Activated naive CD4-positive, alpha-beta T cell treated with anti-CD3 and anti-CD28 coated beads, Interleukin-2, amount 10 ng/mL, durations not matched to agents 7 days and 5 days (primary cell): ENCODE measurements at regions not wholly inside any gene's neighbourhood (a gene's known extent, or its start where the extent isn't known, plus 50 kb on each side); places are given as distances from the start of the nearest gene placed in this dataset.
"Not testable (repeated sequence)": the region's sequence is repeated elsewhere in the genome, so short reads cannot be mapped to it uniquely, and the experiment has no call there.

ENCODE experiments used
- CTCF ChIA-PET: fragments of 350-600 bp; sonication (Branson Sonifier 250); formaldehyde crosslinking; loops from one replicate; lab custom pipeline; 2021; ENCODE audit warnings: antibody characterized with exemption; lab: Charles Lee
- DNase-seq: peaks from one replicate; pipeline ENCODE4 v3.0.0-alpha.2; 2020
- H3K27ac Mint-ChIP-seq: one replicate; pipeline ENCODE4 v1.8.0; 2021; ENCODE audit warnings: mild to moderate bottlenecking, moderate library complexity, mixed read lengths
- H3K27me3 Mint-ChIP-seq: one replicate; pipeline ENCODE4 v1.8.0; 2021; ENCODE audit warnings: mild to moderate bottlenecking, mixed read lengths
- H3K36me3 Mint-ChIP-seq: one replicate; pipeline ENCODE4 v1.8.0; 2021; ENCODE audit warnings: mixed read lengths
- H3K4me1 Mint-ChIP-seq: one replicate; pipeline ENCODE4 v1.8.0; 2021; ENCODE audit warnings: mixed read lengths
- H3K4me3 Mint-ChIP-seq: one replicate; pipeline ENCODE4 v1.8.0; 2021; ENCODE audit warnings: mild to moderate bottlenecking, moderate library complexity, mixed read lengths
- H3K9me3 Mint-ChIP-seq: one replicate; pipeline ENCODE4 v1.8.0; 2021; ENCODE audit warnings: mixed read lengths

- Mint-ChIP-seq H3K9me3 (peaks cover 16% of the 10 kb centered on the region), H3K4me1 (no peaks in the 10 kb centered on the region), H3K36me3 (peaks cover 3% of the 10 kb centered on the region), H3K27me3 (no peaks in the 10 kb centered on the region), H3K27ac (no peak overlapping the region), H3K4me3 (no peak overlapping the region)
- CTCF ChIA-PET: no interaction called here
- no peak for DNase-seq
These were observed 722.3 kb downstream of the RNF144A start for GRCh38 chr2:7639476-7639875.

GRCh38 chr2:7641272-7641671, 724.1 kb downstream of the RNF144A start:
- CTCF ChIA-PET, H3K36me3 Mint-ChIP-seq, DNase-seq, H3K4me3 Mint-ChIP-seq, H3K4me1 Mint-ChIP-seq, H3K27me3 Mint-ChIP-seq, H3K27ac Mint-ChIP-seq: not testable (repeated sequence)
- peaks cover 21% of the 10 kb centered on the region for H3K9me3 Mint-ChIP-seq

- peaks cover 9% of the 10 kb centered on the region for H3K36me3 Mint-ChIP-seq
- H3K27ac Mint-ChIP-seq: no peak overlapping the region
- H3K4me3 Mint-ChIP-seq: no peak overlapping the region
- H3K27me3 Mint-ChIP-seq: no peaks in the 10 kb centered on the region
- H3K9me3 Mint-ChIP-seq: peaks cover 29% of the 10 kb centered on the region
- CTCF ChIA-PET: no interaction called here
- DNase-seq: no peak
- H3K4me1 Mint-ChIP-seq: peaks cover 13% of the 10 kb centered on the region
These were observed 728.8 kb downstream of the RNF144A start for GRCh38 chr2:7646024-7646423.

GRCh38 chr2:7646661-7647060, 729.4 kb downstream of the RNF144A start:
- Mint-ChIP-seq H3K27ac (no peak overlapping the region), H3K4me3 (no peak overlapping the region), H3K4me1 (peaks cover 13% of the 10 kb centered on the region), H3K9me3 (peaks cover 29% of the 10 kb centered on the region), H3K36me3 (peaks cover 11% of the 10 kb centered on the region), H3K27me3 (no peaks in the 10 kb centered on the region)
- no peak for DNase-seq
- CTCF ChIA-PET: interaction anchor here (0.6 kb wide), 1 partner anchor 1047 kb away, joined by 3 read pairs; no protein-coding TSS in a partner anchor

- Mint-ChIP-seq H3K4me1 (peaks cover 13% of the 10 kb centered on the region), H3K27ac (no peak overlapping the region), H3K36me3 (peaks cover 12% of the 10 kb centered on the region), H3K9me3 (peaks cover 24% of the 10 kb centered on the region), H3K27me3 (no peaks in the 10 kb centered on the region), H3K4me3 (no peak overlapping the region)
- DNase-seq: no peak
- CTCF ChIA-PET: no interaction called here
These were observed 731.1 kb downstream of the RNF144A start for GRCh38 chr2:7648221-7648795.

- Mint-ChIP-seq H3K9me3 (peaks cover 33% of the 10 kb centered on the region), H3K4me1 (peaks cover 13% of the 10 kb centered on the region), H3K4me3 (no peak overlapping the region), H3K27ac (peak overlapping the region; percentile 40), H3K36me3 (peaks cover 11% of the 10 kb centered on the region), H3K27me3 (no peaks in the 10 kb centered on the region)
- DNase-seq: peak; percentile 28
- CTCF ChIA-PET: interaction anchor here (1.1 kb wide), 1 partner anchor 22 kb away, joined by 4 read pairs; no protein-coding TSS in a partner anchor
These were observed 732.4 kb downstream of the RNF144A start for GRCh38 chr2:7649461-7650228.

GRCh38 chr2:7653617-7654016, 736.4 kb downstream of the RNF144A start:
- Mint-ChIP-seq H3K9me3 (peaks cover 31% of the 10 kb centered on the region), H3K27me3 (no peaks in the 10 kb centered on the region), H3K27ac (no peak overlapping the region), H3K36me3 (peaks cover 11% of the 10 kb centered on the region), H3K4me3 (no peak overlapping the region), H3K4me1 (peaks cover 13% of the 10 kb centered on the region)
- DNase-seq: no peak
- CTCF ChIA-PET: no interaction called here

GRCh38 chr2:7655629-7656028, 738.4 kb downstream of the RNF144A start:
- Mint-ChIP-seq H3K4me1 (peaks cover 3% of the 10 kb centered on the region), H3K9me3 (peaks cover 31% of the 10 kb centered on the region), H3K27ac (no peak overlapping the region), H3K27me3 (no peaks in the 10 kb centered on the region), H3K36me3 (peaks cover 7% of the 10 kb centered on the region), H3K4me3 (no peak overlapping the region)
- CTCF ChIA-PET: interaction anchor here (1.7 kb wide), 1 partner anchor 16 kb away, joined by 6 read pairs; no protein-coding TSS in a partner anchor
- no peak for DNase-seq

GRCh38 chr2:7657526-7657925, 740.3 kb downstream of the RNF144A start:
- H3K36me3 Mint-ChIP-seq, H3K4me1 Mint-ChIP-seq, DNase-seq, CTCF ChIA-PET, H3K4me3 Mint-ChIP-seq, H3K27me3 Mint-ChIP-seq, H3K27ac Mint-ChIP-seq: not testable (repeated sequence)
- H3K9me3 Mint-ChIP-seq: peaks cover 26% of the 10 kb centered on the region

GRCh38 chr2:7658486-7658885, 741.3 kb downstream of the RNF144A start:
- DNase-seq: no peak
- Mint-ChIP-seq H3K9me3 (peaks cover 25% of the 10 kb centered on the region), H3K36me3 (no peaks in the 10 kb centered on the region), H3K4me3 (no peak overlapping the region), H3K4me1 (no peaks in the 10 kb centered on the region), H3K27ac (no peak overlapping the region), H3K27me3 (no peaks in the 10 kb centered on the region)
- CTCF ChIA-PET: no interaction called here

GRCh38 chr2:7660816-7661215, 743.6 kb downstream of the RNF144A start:
- Mint-ChIP-seq H3K36me3 (no peaks in the 10 kb centered on the region), H3K27me3 (no peaks in the 10 kb centered on the region), H3K27ac (no peak overlapping the region), H3K4me1 (no peaks in the 10 kb centered on the region), H3K9me3 (peaks cover 15% of the 10 kb centered on the region), H3K4me3 (no peak overlapping the region)
- DNase-seq: no peak
- CTCF ChIA-PET: interaction anchor here (1.6 to 2.3 kb wide), 2 partner anchors 11 to 233 kb away, joined by 5 to 8 read pairs; no protein-coding TSS in a partner anchor

- Mint-ChIP-seq H3K27me3 (no peaks in the 10 kb centered on the region), H3K36me3 (no peaks in the 10 kb centered on the region), H3K4me3 (no peak overlapping the region), H3K27ac (no peak overlapping the region), H3K9me3 (peaks cover 15% of the 10 kb centered on the region), H3K4me1 (peaks cover 4% of the 10 kb centered on the region)
- no peak for DNase-seq
- CTCF ChIA-PET: interaction anchor here (1.6 to 2.3 kb wide), 2 partner anchors 10 to 234 kb away, joined by 5 to 8 read pairs; no protein-coding TSS in a partner anchor
These were observed 744.3 kb downstream of the RNF144A start for GRCh38 chr2:7661502-7661901.

- Mint-ChIP-seq H3K9me3 (peaks cover 2% of the 10 kb centered on the region), H3K4me3 (no peak overlapping the region), H3K27me3 (no peaks in the 10 kb centered on the region), H3K27ac (no peak overlapping the region), H3K36me3 (no peaks in the 10 kb centered on the region), H3K4me1 (peaks cover 6% of the 10 kb centered on the region)
- no peak for DNase-seq
- CTCF ChIA-PET: no interaction called here
These were observed 748.7 kb downstream of the RNF144A start for GRCh38 chr2:7665880-7666279.

GRCh38 chr2:7666596-7667259, 749.5 kb downstream of the RNF144A start:
- Mint-ChIP-seq H3K4me1 (peaks cover 14% of the 10 kb centered on the region), H3K27me3 (no peaks in the 10 kb centered on the region), H3K36me3 (no peaks in the 10 kb centered on the region), H3K9me3 (peaks cover under 1% of the 10 kb centered on the region), H3K4me3 (no peak overlapping the region), H3K27ac (no peak overlapping the region)
- CTCF ChIA-PET: interaction anchor here (0.6 kb wide), 1 partner anchor 273 kb away, joined by 3 read pairs; no protein-coding TSS in a partner anchor
- no peak for DNase-seq
